Right lobe of liver (tissue), 6 donors: ENCODE measurements at regions not wholly inside any gene's neighbourhood (a gene's known extent, or its start where the extent isn't known, plus 50 kb on each side); places are given as distances from the start of the nearest gene placed in this dataset.

Source experiments
- ATAC-seq, 4 donors: fragments of 200-7000 bp; cut with Tn5 transposase; one replicate each; pipeline ENCODE4 v1.9.1; 2020; ENCODE audit warnings: mild to moderate bottlenecking in 4 of 4, moderate library complexity in 4 of 4
- DNase-seq, 3 donors: peaks; one replicate each; pipeline ENCODE4 v3.0.0-alpha.2; 2020
- H3K27ac ChIP-seq, 3 donors: fragments of 200-600 bp; one replicate each; pipeline ENCODE4 v1.8.0; 2022
- H3K27me3 ChIP-seq, 2 donors: fragments of 200-600 bp; one replicate each; pipeline ENCODE4 v1.8.0; 2022
- H3K36me3 ChIP-seq, 4 donors: fragments of 200-600 bp; sonication (generic) in 1 of 4; one replicate each; pipeline versions ENCODE4 v1.5.1 to v1.8.0; 2017 to 2022; ENCODE audit warnings: control low read depth in 1 of 4
- H3K4me1 ChIP-seq, 4 donors: fragments of 200-600 bp; sonication (generic) in 1 of 4; one replicate each; pipeline versions ENCODE4 v1.5.1 to v1.8.0; 2017 to 2022; ENCODE audit warnings: control low read depth in 1 of 4
- H3K4me3 ChIP-seq, 3 donors: fragments of 200-600 bp; one replicate each; pipeline ENCODE4 v1.8.0; 2022
- H3K9me3 ChIP-seq, 4 donors: fragments of 200-600 bp; sonication (generic) in 1 of 4; one replicate each; pipeline versions ENCODE4 v1.5.1 to v1.8.0; 2017 to 2022; ENCODE audit warnings: control low read depth in 1 of 4
- POLR2A ChIP-seq: fragments of 450-650 bp; IDR thresholded peaks from one replicate; pipeline ENCODE4 v1.6.1; 2017; ENCODE audit warnings: antibody characterized with exemption, mild to moderate bottlenecking
- WGBS: methylation state at CpG from one replicate; pipeline ENCODE4 v1.1.6; 2018; ENCODE audit warnings: low coverage, low lambda C conversion rate; ENCODE audit not compliant: insufficient coverage; ENCODE audit errors: missing lambda C conversion rate; 5-methylcytosine and 5-hydroxymethylcytosine counted together
- intact Hi-C, 2 donors: fragments of 100-400 bp; cut with DNase I; formaldehyde crosslinking; loops; one replicate each; pipeline versions ENCODE4 v1.11.2 to v1.14.1; 2022
- TF ChIP-seq, protein P1 (sequence below), 4 donors: fragments of 200-600 bp in 3 of 4; fragments of 450-650 bp in 1 of 4; IDR thresholded peaks; one replicate each; pipeline versions ENCODE4 v1.5.1 to v1.8.0; 2016 to 2022; ENCODE audit warnings: antibody characterized with exemption in 4 of 4, mild to moderate bottlenecking in 2 of 4
- donor health status: DM: no; HTN: yes; CAD: no.
- donor health status: DM: no; HTN: no; CAD: no.
- donor health status: DM: no; HTN: no; CAD: no.
- donor health status: DM: no; HTN: yes; CAD: no.
- donor health status: DM: no; HTN: yes; CAD: no.

DNA sequence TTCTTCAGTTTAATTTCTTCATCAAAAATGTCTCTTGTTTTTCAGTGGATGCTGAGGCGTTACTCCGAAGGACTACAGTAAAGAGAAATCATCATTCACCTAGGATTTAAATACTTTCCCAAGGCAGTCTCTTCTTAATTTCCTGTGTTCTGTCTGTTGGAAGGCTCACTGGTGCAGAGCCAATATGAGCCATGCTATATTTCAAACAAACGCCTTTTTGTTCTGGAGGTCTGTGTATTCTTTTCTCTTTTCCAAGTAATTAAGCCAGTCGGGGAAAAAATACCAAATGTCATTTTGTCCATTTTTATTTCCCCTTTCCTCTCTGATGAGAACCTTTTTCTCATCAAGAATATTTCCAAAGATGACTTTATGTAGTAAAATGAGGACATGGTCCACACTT lies 206.5 kb downstream of the RWDD3 start:
- 79% methylated on average over 4 of the region's 4 CpGs for WGBS
- Histone ChIP-seq H3K4me3 (no peak overlapping the region), H3K36me3 (no peaks in the 10 kb centered on the region)

DNA sequence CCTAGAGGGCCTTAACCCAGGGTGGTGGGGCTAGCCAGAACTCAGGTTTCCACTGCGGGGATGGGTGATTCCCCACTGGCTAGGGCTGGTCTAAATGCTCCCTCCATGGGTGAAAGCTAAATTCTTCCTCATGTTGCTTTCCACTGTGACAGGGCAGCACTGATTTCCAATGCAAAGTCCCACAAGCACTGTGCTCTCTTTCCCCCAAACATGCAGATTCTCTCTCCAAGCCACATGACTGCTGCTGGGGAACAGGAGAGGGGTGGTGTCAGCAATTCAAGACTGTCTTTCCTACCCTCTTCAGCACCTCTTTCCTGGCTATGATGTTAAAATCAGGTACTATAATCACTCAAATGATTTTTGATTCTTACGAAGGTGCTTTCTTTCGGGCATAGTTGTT lies 215.5 kb downstream of the RWDD3 start:
- no peak overlapping the region for H3K4me3 ChIP-seq
- no peaks in the 10 kb centered on the region for H3K9me3 ChIP-seq
- no peaks in the 10 kb centered on the region for H3K27me3 ChIP-seq
- WGBS, result 58% methylated on average over 2 of the region's 3 CpGs
- ATAC-seq (no peak), DNase-seq (no peak)
- intact Hi-C loops, result no loop called here
- no peak overlapping the region for H3K27ac ChIP-seq
- TF ChIP-seq, protein P1, sequence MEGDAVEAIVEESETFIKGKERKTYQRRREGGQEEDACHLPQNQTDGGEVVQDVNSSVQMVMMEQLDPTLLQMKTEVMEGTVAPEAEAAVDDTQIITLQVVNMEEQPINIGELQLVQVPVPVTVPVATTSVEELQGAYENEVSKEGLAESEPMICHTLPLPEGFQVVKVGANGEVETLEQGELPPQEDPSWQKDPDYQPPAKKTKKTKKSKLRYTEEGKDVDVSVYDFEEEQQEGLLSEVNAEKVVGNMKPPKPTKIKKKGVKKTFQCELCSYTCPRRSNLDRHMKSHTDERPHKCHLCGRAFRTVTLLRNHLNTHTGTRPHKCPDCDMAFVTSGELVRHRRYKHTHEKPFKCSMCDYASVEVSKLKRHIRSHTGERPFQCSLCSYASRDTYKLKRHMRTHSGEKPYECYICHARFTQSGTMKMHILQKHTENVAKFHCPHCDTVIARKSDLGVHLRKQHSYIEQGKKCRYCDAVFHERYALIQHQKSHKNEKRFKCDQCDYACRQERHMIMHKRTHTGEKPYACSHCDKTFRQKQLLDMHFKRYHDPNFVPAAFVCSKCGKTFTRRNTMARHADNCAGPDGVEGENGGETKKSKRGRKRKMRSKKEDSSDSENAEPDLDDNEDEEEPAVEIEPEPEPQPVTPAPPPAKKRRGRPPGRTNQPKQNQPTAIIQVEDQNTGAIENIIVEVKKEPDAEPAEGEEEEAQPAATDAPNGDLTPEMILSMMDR (IDR thresholded peaks at IDR 0.05), result no peak
- no peak for TF ChIP-seq POLR2A
- H3K36me3 ChIP-seq, result no peaks in the 10 kb centered on the region
- no peaks in the 10 kb centered on the region for H3K4me1 ChIP-seq

More for the DNA sequence above, 206.5 kb downstream of the RWDD3 start:
- H3K9me3 ChIP-seq, result no peaks in the 10 kb centered on the region
- H3K27ac ChIP-seq, result no peak overlapping the region
- DNase-seq, result no peak
- H3K27me3 ChIP-seq, result no peaks in the 10 kb centered on the region
- no peak for ATAC-seq
- no peaks in the 10 kb centered on the region for H3K4me1 ChIP-seq
- intact Hi-C loops, result no loop called here
- no peak for TF ChIP-seq POLR2A
- TF ChIP-seq, protein P1 (IDR thresholded peaks at IDR 0.05), result no peak

DNA sequence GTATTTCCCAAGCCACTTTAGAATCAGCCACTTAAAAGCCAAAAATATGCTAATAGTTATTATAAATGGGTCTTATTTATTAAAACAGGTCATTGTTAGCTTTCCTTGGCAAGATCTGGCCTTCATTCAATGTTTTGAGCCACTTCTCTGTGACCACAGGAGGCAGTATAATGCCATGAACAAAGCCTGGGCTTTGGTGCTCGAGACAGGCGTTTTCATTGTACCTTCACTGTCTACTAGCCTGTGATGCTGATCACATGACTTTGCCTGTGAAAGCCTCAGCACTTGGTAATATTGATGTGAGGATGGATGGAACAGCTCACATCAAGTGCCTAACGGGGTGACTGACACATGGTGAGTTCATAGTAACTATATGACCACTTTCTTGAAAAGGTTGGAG lies 217.0 kb downstream of the RWDD3 start:
- no peak for TF ChIP-seq POLR2A
- TF ChIP-seq, protein P1 (IDR thresholded peaks at IDR 0.05), result peak in 1 of 4 donors; percentile 39
- H3K27me3 ChIP-seq, result no peaks in the 10 kb centered on the region
- no peak overlapping the region for H3K4me3 ChIP-seq
- peak in 1 of 4 donors; percentile 20 for ATAC-seq
- 58% methylated on average over 3 of the region's 3 CpGs for WGBS
- no peak for DNase-seq
- intact Hi-C loops, result no loop called here
- H3K9me3 ChIP-seq, result no peaks in the 10 kb centered on the region
- no peak overlapping the region for H3K27ac ChIP-seq
- no peaks in the 10 kb centered on the region for H3K36me3 ChIP-seq
- no peaks in the 10 kb centered on the region for H3K4me1 ChIP-seq

DNA sequence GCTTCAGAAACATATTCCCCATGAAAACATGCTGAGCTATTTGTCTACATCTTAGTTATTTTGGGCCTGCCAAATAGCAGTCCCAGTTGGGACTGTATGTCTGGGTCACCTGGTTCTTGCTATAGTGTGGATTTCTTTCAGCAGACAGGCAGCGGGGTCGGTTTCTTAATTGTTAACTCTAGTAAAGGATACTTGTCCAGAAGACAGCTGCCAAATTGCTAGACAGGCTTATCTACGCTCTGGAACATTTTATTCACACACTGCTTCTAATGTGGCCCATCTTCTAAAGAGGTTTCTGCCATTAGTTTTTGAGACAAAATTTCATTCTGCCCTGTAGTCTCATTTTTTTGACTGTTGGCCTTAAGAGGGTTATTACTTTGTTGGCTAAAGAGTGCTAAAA lies 217.9 kb downstream of the RWDD3 start:
- ATAC-seq (no peak), DNase-seq (no peak)
- H3K9me3 ChIP-seq, result no peaks in the 10 kb centered on the region
- no peak for TF ChIP-seq POLR2A
- TF ChIP-seq, protein P1 (IDR thresholded peaks at IDR 0.05), result no peak
- 90% methylated on average over 3 of the region's 3 CpGs for WGBS
- no peaks in the 10 kb centered on the region for H3K4me1 ChIP-seq
- no peaks in the 10 kb centered on the region for H3K27me3 ChIP-seq
- intact Hi-C loops, result no loop called here
- no peak overlapping the region for H3K4me3 ChIP-seq
- no peaks in the 10 kb centered on the region for H3K36me3 ChIP-seq
- no peak overlapping the region for H3K27ac ChIP-seq

DNA sequence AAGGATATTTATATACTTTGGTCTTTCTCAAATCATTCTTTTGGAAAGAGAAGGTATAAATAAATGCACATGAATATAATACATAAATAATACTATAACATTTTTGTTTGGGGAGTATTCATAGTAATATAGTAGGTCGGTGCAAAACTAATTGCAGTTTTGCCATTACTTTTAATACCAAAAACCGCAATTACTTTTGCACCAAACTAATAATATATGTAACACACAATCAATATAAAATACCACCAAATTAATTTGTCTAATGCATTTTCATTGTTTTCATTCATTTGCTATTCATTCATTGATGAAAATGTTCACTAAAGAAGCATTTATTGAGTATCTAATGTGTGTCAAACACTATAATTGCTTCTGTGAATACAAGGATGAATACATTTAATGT lies 219.0 kb downstream of the RWDD3 start:
- intact Hi-C loops, result no loop called here
- no peak for TF ChIP-seq POLR2A
- TF ChIP-seq, protein P1 (IDR thresholded peaks at IDR 0.05), result no peak
- no peaks in the 10 kb centered on the region for H3K27me3 ChIP-seq
- H3K36me3 ChIP-seq, result no peaks in the 10 kb centered on the region
- H3K9me3 ChIP-seq, result no peaks in the 10 kb centered on the region
- ATAC-seq (no peak), DNase-seq (no peak)
- H3K4me1 ChIP-seq, result no peaks in the 10 kb centered on the region
- H3K27ac ChIP-seq, result no peak overlapping the region
- no peak overlapping the region for H3K4me3 ChIP-seq
- 70% methylated on average over 2 of the region's 2 CpGs for WGBS
